HG02588 (cell line): ENCODE measurements at regions not wholly inside any gene's neighbourhood (a gene's known extent, or its start where the extent isn't known, plus 50 kb on each side); places are given as distances from the start of the nearest gene placed in this dataset.

Experiments used
- ATAC-seq: cut with Tn5 transposase; IDR thresholded peaks from one replicate; pipeline ENCODE4 v1.9.1; 2021; ENCODE audit warnings: mild to moderate bottlenecking, moderate library complexity; ENCODE audit not compliant: unreplicated experiment

DNA sequence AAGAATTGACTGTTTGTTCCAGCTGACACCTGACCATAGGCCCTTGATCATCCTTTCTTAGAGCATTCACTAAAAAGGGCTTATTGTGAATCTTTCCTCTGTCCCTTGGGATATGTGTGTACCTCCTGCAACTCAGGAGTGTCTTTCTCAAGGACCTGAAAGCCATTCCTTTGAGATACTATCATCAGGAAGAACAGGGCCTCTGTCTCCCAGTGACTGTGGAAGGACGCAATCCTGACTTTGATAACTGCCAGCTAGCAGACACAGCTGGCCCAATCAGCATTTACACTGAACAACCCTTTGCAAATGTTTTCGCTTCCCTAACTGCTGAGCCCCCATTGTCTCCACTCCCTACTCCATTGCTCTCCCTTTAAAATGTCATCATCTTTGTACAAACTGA, 144.4 kb downstream of the RMI1 start:
- ATAC-seq = no peak

DNA sequence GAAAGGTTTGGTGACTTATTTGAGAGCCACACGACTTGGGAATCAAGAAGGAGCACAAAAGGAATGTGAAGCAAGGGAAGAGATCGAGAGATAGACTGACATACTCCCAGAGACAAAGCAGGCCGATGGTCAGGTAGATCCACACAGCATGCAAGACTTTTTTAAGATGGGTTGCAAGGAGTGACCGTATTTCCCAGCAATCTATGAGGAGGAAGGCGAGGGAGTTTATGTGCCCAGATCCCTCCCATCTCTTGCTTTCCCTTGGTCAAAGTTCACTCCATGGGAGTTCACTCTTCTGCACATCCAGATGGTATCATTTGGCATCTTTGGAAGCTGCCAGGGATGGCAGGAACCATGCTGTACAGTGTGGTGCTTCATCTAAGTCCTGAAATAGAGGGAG, 148.9 kb downstream of the RMI1 start:
- ATAC-seq = no peak

DNA sequence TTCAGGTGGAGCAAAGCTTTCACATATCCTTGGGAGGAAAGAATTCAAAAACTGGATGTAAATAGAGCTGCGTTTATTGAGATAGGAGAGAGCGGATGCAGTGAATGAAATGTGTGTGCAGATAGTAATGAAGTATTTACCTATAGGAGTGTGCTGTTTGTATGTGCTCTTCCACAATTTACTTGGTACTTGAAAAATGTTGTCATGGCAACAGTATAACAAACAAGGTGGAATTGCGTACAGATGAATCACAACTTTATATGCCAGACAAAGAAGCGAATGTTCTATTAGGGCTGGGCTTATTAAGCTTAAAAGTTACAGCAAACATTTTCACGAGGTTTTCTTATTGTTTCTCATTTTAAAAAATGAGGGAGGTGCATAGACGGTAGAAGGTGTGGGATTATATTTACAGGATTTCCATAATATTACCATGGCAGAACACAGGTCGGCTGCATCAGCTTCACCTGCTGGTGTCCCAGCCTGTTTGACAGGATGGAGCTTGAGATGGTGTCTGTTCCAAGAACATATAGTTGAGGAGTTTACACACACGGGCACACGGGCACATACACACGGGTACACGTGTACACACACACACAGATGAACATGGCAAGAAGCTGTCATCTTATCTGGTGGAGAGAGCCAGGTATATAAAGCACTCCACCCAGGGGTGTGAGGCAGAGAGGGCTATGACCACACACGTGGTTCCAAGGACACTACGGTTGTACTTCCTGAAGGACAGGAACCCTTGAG, 155.7 kb downstream of the RMI1 start:
- ATAC-seq = no peak

DNA sequence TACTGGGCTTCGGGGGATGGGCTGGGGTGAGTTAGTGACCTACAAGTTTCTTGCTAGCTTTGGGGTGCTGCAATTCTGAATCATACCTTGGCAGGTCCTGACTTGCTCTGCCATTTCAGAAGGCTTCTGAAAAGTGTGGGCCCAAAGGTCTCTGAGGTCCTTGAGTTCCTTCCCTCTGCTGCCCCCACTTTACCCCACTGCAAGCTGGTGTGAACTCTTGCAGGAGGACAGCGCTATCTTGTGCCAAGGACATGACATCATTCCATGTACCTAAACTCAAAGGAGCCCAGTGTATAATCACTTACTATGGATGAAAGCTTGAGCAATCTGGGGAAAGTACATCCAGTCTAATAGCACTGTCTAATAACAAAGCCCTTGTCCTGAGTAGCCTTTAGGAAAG, 157.4 kb downstream of the RMI1 start:
- no peak for ATAC-seq

DNA sequence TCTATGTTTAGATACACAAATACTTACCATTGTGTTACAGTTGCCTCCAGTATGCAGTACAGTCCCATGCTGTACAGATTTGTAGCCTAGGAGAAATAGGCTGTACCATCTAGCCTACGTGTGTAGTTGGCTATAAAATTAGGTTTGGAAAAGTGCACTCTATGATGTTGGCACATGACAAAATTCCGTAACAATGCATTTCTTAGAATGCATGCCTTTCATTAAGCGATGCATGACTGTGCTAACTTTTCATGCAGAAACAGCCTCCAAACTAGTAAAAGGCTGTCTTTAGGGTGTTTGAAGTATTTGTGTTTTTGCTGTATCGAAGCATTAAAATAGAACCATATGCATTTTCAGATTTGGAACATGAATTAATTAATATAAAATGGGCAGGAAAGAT, 157.9 kb downstream of the RMI1 start:
- ATAC-seq = no peak

DNA sequence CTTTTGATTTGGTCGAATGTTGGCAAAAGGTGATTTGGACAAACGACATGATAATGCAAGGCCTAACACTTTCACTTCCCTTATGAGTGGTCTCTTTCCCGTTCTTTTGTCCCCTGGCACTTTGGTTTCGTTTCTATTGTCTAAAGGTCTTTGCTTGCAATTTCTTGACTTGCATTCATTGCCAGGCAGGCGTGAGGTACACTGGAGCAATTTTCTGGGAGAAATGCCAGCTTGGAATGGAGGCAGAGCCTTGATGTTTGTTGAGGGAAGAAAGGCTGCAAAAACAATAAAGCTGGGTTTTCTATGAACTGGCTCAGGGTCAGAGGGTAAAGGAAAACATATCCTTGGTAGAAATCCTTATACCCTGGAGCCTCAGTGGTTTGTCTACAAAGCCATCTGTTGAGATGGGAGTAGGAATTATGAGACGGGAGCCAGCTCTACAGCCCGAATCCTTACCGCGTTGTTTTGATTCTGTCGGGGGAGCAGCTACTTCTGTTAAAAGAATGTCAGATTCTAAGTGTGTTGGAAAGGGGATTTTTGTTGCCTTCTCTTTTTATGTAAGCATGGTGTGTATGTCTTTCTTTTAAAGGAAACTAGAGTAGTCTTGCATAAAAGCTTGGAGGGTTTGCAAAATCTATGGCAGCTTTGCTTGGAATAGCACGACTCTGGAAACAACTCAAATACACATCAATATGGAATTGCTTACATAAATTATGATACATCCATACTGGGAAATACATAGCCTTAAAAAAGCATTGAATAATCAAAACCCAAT, 158.9 kb downstream of the RMI1 start:
- no peak for ATAC-seq

DNA sequence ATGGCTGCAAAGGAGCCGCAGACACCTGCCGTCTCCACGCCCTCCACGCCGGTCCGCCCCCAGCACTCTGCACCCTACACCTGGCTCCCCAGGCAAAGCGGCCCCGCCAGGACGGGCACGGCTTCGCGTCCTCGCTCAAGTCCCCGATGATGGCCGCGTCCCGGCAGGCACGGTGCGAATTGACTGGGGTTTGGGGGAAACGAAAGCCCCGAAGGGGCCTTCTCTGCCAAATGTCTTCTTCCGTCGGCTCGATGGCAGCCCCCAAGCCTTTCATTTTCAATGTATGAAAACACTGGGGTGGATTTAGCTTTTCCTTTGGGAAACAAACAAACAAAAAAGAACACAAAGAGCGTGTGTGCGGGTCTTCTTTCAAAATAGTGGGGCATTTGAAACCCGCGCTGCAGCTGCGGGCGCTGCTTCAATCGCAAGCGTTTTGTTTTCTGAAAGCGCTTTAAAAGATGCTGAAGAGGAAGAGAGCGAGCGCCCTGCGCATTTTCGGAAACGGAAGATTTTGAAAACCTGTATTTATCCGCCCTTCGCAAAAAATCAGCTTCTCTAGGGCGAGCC, 160.0 kb downstream of the RMI1 start:
- no peak for ATAC-seq

DNA sequence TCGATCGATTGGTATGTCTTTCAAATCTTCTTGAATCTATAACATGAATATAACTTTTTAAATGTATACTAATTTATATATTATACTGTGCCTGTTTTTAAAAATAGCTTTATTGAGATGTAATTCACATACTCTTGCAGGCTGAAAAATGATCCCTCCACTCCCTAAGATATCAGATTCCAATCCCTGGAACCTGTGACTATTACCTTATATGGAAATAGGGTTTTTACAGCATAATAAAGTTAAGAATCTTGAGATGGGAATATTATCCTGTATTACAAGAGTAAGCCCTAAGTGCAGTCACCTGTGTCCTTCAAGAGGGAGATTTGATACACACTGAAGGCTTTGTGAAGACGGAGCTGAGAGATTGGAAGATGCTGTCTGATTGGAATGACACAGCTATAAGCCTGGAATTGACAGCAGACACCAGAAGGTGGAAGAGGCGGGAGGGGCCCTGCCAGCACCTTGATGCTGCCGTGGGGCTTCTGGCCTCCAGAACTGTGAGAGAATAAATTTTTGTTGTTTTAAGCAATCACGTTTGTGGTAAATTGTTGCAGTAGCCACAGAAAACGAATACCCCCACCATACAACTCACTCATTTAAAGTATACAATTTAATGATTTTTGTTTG, 161.3 kb downstream of the RMI1 start:
- ATAC-seq = no peak

DNA sequence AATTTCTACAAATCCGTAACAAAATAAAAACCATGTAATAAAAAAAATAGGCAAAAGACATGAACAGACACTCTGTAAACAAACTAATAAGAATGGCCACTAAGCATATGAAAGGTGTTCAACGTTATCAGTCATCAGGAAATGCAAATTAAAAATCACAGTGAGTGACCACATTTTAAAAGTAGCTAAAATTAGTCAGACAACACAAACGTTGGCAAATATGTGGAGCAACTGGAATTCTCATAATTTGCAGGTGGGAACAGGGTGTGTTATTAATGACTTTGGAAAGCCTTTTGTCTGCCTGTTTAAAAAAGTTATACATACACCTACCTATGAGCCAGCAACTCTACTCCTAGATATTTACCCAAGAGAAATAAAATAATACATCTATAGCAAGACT, 164.4 kb downstream of the RMI1 start:
- ATAC-seq = no peak

DNA sequence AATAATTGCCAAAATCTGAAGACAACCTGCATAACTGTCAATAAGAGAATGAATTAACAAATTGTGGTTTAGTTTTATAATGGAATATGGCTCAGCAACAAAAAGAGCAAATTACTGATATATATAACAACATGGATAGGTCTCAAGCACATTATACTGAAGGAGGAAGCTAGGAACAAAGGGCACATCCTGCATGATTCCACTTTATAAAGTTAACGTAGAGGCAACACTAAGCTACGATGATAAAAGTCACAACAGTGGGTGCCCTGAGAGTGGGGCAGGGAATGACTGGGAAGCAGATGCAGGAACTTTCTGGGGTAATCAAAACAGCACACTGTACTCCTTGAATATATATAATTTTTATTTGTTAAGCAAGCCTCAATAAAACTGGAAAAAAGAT, 165.2 kb downstream of the RMI1 start:
- no peak for ATAC-seq

DNA sequence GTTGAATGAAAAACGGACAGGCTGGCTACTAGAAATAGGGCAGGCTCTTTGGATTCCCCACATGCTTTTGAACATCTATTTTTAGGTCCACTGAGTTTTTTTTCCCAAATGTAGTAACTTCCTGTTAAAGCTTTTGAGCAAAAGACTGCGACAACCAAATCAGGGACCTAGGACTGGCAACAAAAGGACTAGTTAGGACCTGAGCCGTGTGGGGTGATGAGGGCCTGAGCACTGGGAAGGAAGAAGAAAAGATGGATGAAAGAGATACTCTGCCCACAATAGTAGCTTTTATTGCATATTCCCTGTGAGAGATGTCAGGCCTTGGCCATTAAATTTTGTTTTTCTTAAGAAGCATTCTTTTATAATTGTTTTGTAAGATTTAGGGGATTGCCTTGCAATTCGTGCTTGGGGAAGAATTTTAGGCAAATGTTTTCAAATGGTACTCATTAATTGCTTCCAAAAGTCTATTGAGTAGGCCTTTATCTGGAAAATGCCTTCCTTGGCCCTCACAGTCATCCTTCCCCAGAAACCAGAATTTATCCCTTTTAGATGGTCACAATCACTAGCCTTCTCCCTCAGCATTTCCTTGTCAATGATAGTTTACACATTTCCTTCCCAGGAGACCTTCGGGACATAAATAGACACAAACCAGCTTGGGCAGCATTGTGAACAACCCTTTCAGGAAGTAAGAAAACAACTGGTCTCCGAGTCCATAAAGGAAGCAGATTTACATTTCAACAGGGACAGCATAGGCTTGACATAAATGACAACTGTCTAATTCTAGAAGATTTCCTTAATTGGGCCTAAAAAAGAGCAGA, 166.5 kb downstream of the RMI1 start:
- no peak for ATAC-seq

DNA sequence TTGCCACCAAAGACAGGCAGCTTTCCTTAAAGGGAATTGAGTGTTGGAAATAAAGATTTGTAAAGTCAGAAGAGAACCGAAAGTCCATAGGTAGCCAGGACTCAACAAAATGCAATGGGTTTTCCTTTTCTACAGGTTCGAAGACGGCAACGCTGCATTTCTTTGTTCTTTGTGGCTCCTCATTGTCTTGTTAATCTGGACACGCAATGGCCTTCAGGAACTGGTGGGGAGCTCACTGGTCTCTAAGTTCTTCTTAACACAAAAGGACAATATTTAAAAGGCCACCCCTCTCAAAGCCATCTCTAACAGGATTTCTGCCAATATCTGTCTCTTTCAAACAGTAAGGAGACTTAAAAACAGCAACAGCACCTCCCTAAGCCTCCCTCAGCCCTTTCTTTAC, 170.6 kb downstream of the RMI1 start:
- no peak for ATAC-seq

DNA sequence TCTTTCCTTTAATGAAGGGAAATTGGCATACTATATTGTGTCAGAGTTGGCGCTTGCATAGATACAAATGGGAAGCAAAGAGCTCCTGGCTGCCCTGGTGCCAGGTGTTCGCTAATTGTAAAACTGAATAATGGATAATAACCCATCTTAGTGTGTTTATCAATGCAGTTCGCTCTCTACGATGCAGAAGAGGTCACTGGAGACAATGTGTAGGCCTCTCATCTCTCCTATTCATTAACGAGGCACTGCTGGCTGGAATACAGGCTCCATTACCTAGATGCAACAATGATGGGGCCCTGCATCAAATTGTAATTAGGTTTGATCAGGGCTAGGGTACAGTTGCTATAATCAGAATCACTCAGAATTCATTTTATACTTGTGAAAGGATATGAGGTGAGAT, 171.0 kb downstream of the RMI1 start:
- ATAC-seq = no peak

DNA sequence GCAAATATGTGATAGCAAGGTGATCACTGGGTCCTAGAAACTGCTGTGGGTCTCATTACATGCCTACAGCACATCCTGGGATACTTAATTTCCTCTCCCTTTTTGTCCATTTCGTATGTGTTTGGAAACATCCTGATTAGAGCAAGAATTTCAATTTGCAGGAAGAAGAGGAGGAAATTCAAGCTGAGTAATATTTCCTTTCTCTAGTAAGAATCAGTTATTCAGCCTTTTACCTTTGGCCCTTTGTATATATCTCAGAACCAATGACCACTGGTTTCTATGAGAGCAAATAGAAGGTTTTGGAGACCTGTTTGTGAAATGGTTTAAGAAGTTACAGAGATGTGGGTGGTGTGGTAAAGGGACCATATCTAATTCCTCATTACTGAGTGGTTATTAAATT, 171.6 kb downstream of the RMI1 start:
- no peak for ATAC-seq

DNA sequence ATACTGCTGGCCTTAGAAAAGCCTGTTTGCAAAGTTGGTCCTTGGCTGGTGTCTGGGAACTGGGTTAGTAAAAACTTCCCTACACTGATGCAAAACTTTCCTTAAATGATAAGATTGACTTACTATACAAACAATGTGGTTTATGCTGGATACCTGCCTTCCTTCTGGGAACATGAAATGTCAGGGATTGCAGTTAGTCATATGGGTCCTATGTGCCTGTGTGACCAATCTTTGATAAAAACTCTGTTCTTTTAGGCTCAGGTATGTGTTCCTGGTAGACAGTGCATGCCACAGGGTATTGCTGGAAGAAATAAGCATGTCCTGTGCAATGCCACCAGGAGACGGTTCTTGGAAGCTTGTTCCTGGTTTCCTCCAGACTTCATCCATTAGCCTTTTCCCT, 173.3 kb downstream of the RMI1 start:
- no peak for ATAC-seq

DNA sequence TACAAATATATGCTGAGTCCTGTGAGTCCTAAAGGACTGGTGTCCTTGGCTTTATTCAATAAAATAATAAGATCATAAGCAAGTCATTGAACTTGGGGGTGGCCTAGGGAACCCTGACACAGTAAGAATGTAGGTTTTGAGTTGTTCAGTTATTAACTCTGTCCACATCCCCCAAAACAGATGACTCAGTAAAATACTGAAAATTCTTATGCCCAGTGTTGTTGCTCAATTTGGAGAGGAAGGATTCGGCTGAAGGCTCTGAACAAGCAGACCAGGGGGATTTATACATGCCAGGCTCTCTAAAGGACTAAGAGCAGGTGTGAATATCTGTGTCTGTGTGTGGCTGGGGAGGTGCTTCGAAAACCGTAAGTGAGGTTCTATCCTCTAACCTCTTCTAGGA, 173.7 kb downstream of the RMI1 start:
- ATAC-seq = no peak

DNA sequence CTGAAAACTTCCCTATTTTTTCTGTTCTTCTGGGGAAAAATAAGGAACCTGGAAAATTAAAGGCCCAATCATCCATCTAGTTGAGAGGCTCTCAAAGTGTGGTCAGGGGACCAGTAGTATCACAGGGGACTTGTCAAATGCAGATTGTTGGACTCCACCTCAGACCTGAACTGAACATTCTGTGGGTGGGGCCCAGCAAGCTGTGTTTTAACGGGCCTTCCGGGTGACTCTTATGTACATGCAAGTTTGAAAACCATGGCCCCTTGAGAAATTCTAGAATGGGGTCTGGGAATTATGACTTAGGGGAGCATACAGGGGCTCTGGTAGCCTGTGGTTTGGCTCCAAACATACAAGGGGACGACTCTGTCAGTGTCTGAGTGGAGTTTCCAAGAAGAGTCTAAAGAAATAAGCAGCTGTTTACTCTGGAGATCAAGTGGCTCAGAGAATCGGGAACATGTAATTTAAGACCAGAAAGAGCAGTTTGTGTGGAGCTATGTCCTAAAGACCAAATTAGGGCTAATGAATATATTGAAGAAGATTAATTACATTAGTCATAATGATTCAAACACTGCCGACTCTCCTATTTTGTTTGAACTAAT, 177.4 kb downstream of the SLC28A3 start:
- no peak for ATAC-seq

DNA sequence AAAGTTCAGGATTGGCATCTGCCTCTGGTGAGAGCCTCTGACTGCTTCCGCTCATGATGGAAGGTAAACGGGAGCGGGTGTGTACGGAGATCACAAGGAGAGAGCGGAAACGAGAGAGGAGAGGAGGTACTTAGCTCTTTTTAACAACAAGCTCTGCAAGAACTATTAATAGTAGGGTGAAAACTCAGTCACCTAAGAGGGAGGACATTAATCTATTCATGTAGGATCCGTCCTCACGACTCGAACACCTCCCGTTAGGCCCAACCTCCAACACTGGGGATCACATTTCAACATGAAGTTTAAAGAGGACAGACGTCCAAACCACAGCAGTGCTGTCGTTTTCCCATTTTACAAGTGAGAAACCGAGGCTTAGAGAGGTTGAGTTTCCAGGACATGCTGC, 173.7 kb downstream of the SLC28A3 start:
- ATAC-seq = no peak

DNA sequence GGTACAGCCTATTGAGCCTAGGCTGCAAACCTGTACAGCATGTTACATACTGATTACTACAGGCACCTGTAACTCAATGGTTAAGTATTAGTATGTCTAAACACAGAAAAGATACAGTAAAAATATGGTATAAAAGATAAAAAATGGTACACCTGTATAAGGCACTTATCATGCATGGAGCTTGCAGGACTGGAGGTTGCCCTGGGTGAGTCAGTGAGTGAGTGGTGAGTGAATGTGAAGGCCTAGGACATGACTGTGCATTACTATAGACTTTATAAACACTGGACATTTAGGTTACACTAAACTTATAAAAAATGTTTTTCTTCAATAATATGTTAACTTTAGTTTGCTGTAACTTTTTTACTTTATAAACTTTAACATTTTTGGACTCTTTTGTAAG, 171.3 kb downstream of the SLC28A3 start:
- ATAC-seq = no peak

DNA sequence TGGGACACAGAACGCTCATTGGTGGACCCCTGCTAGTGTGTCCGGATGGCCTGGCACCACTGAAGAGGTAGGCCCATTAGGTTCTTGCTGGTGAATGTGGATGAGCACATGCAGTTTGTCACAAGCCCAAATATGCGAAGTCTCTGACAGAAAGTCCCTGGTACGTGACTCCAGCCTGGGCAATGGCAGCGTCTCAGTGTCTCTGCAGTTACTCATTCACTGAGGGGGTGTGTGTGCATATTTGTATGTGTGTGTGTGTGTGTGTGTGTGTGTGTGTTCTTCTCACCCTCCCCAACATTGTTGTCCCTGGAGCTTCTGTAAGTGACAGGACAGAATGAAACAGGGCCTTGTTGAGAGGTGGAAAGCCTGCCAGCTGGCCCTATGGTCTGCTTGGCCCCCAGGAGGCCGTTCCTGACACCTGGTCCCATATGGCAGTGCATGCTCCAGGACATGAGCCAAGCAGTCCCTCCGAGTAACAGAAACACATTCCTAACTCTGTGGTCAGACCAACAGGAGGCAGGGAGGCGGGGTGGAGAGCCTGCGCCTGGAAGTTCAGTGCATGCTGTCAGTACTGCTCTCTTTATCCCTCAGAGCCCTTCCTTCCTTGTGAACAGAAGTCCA, 169.9 kb downstream of the SLC28A3 start:
- no peak for ATAC-seq
